Suprapubic skin (tissue), 4 donors: ENCODE measurements at regions not wholly inside any gene's neighbourhood (a gene's known extent, or its start where the extent isn't known, plus 50 kb on each side); places are given as distances from the start of the nearest gene placed in this dataset.

Experiments
- EP300 ChIP-seq: sonication (generic); formaldehyde crosslinking; IDR thresholded peaks from one replicate; pipeline ENCODE4 v1.6.1; 2017; ENCODE audit warnings: antibody characterized with exemption
- POLR2A ChIP-seq, 2 donors: fragments of 450-650 bp; IDR thresholded peaks; one replicate each; pipeline ENCODE4 v1.6.1; 2017; ENCODE audit warnings: antibody characterized with exemption in 2 of 2, mild to moderate bottlenecking in 2 of 2, moderate library complexity in 2 of 2
- POLR2AphosphoS5 ChIP-seq, 3 donors: sonication (generic); formaldehyde crosslinking; IDR thresholded peaks; one replicate each; pipeline ENCODE4 v1.6.1; 2017; ENCODE audit warnings: antibody characterized with exemption in 3 of 3
- TF ChIP-seq, protein P1 (sequence below), 2 donors: fragments of 200-600 bp in 1 of 2; fragments of 450-650 bp in 1 of 2; sonication (generic) in 1 of 2; IDR thresholded peaks; one replicate each; pipeline ENCODE4 v1.5.1; 2016 to 2019; ENCODE audit warnings: antibody characterized with exemption in 2 of 2, mild to moderate bottlenecking in 1 of 2, moderate library complexity in 1 of 2

DNA sequence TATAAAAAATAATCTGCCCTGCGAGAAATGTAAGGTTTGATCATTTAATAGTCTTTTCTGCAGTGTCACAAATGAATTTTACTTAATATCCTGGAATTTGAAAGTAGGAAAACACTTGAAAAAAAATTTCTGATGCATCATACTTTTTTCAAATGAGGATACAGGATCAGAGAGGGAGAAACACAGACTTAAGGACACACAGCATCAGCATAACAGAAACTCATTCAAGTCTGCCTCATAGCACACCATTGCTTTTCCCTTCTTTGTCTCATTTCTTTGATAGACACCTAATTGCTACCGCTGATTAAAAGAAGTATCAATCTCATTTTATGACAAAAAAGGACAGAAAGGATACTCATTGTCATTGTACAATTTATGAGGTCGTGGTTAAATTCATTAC is 319.0 kb downstream of the TMEM114 start:
- TF ChIP-seq, protein P1, sequence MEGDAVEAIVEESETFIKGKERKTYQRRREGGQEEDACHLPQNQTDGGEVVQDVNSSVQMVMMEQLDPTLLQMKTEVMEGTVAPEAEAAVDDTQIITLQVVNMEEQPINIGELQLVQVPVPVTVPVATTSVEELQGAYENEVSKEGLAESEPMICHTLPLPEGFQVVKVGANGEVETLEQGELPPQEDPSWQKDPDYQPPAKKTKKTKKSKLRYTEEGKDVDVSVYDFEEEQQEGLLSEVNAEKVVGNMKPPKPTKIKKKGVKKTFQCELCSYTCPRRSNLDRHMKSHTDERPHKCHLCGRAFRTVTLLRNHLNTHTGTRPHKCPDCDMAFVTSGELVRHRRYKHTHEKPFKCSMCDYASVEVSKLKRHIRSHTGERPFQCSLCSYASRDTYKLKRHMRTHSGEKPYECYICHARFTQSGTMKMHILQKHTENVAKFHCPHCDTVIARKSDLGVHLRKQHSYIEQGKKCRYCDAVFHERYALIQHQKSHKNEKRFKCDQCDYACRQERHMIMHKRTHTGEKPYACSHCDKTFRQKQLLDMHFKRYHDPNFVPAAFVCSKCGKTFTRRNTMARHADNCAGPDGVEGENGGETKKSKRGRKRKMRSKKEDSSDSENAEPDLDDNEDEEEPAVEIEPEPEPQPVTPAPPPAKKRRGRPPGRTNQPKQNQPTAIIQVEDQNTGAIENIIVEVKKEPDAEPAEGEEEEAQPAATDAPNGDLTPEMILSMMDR (IDR thresholded peaks at IDR 0.05): no peak
- TF ChIP-seq POLR2A (IDR thresholded peaks at IDR 0.05) (no peak), POLR2AphosphoS5 (IDR thresholded peaks at IDR 0.05) (no peak), EP300 (no peak)
